Coronary artery (tissue), 2 donors: ENCODE measurements at regions not wholly inside any gene's neighbourhood (a gene's known extent, or its start where the extent isn't known, plus 50 kb on each side); places are given as distances from the start of the nearest gene placed in this dataset.

Experiments used
- DNase-seq: peaks from one replicate; pipeline ENCODE4 v3.0.0-alpha.2; 2017; ENCODE audit warnings: low spot score
- H3K27ac ChIP-seq, 2 donors: fragments of 200-600 bp; sonication (generic); one replicate each; pipeline ENCODE4 v1.5.1; 2016 to 2019
- H3K4me3 ChIP-seq: fragments of 200-600 bp; sonication (generic); 2 replicates; pipeline ENCODE4 v1.5.1; 2016; ENCODE audit warnings: mild to moderate bottlenecking, moderate library complexity
- CTCF ChIP-seq: fragments of 200-600 bp; sonication (generic); IDR thresholded peaks from one replicate; pipeline ENCODE4 v1.5.1; 2019; ENCODE audit warnings: antibody characterized with exemption

GRCh38 chr21:16504281-16504680 lies 774.5 kb downstream of the USP25 start:
- DNase-seq, result no peak
- TF ChIP-seq CTCF, result no peak
- no peak overlapping the region for H3K4me3 ChIP-seq
- H3K27ac ChIP-seq, result no peak overlapping the region

DNA sequence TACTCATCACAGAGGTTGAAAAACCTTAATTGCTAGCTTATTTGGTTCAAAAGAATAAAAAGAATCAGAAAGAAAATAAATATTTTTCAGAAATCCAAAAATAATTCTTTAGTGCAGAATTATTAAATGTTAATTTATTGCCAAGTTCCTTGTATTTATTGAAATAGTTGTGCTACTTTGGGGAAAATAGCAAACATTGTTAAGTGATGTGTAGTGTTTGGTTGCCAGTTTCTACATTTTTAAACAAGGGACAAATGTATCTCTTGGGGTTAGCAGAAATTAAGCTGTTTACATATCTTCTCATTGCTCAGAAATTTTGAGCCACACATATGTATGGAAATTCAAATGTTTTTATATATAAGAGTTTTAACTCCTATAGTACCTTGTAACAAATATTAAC lies 775.0 kb downstream of the USP25 start:
- H3K27ac ChIP-seq, result no peak overlapping the region
- H3K4me3 ChIP-seq, result no peak overlapping the region
- TF ChIP-seq CTCF, result no peak
- DNase-seq, result no peak

- DNase-seq, result no peak
- Histone ChIP-seq H3K4me3 (no peak overlapping the region), H3K27ac (no peak overlapping the region)
- no peak for TF ChIP-seq CTCF
These were observed 779.7 kb downstream of the USP25 start for GRCh38 chr21:16509476-16509875.

- no peak for DNase-seq
- TF ChIP-seq CTCF, result no peak
- no peak overlapping the region for H3K4me3 ChIP-seq
- no peak overlapping the region for H3K27ac ChIP-seq
These were observed 784.5 kb downstream of the USP25 start for GRCh38 chr21:16514316-16514715.

- H3K27ac ChIP-seq, result no peak overlapping the region
- DNase-seq, result no peak
- no peak for TF ChIP-seq CTCF
These were observed 787.6 kb downstream of the USP25 start for GRCh38 chr21:16517383-16517782.

DNA sequence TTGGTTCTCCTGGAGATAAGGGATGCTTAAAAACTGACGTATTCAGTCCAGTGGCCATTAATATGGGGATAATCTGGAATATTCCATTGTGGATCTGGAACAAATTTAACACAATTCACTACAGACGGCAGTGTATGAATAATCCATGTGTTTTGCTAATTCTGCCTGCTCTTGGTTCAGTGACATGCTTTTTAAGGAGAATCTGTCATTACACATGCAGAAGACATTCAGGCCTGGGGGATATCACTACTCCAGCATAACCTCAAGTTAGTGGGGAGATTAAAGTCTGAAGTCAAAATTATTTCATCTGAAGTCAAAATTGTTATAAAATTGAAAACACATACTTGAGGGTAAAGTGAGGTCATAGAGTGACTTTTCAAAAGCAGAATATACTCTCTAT lies 789.3 kb downstream of the USP25 start:
- H3K4me3 ChIP-seq, result no peak overlapping the region
- TF ChIP-seq CTCF, result no peak
- H3K27ac ChIP-seq, result no peak overlapping the region
- no peak for DNase-seq

More at GRCh38 chr21:16517383-16517782, 787.6 kb downstream of the USP25 start:
- H3K4me3 ChIP-seq, result no peak overlapping the region

- no peak overlapping the region for H3K27ac ChIP-seq
- no peak for TF ChIP-seq CTCF
- no peak overlapping the region for H3K4me3 ChIP-seq
- no peak for DNase-seq
These were observed 789.9 kb downstream of the USP25 start for GRCh38 chr21:16519644-16520043.
